SU-DHL-6 (cell line): ENCODE measurements at regions not wholly inside any gene's neighbourhood (a gene's known extent, or its start where the extent isn't known, plus 50 kb on each side); places are given as distances from the start of the nearest gene placed in this dataset.

Source experiments
- H2AFZ ChIP-seq: fragments of 200-600 bp; sonication (generic); 2 replicates; pipeline ENCODE4 v1.6.1; 2014; ENCODE audit warnings: low read depth, mild to moderate bottlenecking, moderate library complexity, mixed read lengths, antibody characterized with exemption, low read length; ENCODE audit not compliant: severe bottlenecking
- H3F3A ChIP-seq: fragments of 200-600 bp; shearing (Covaris generic); 2 replicates; pipeline ENCODE4 v1.6.0; 2016; ENCODE audit warnings: antibody characterized with exemption, mild to moderate bottlenecking; ENCODE audit not compliant: insufficient read depth
- H3K27ac ChIP-seq: fragments of 200-600 bp; sonication (generic); 2 replicates; pipeline ENCODE4 v1.5.1; 2016; ENCODE audit warnings: low read depth, mild to moderate bottlenecking, low read length, moderate library complexity, mixed read lengths
- H3K27me3 ChIP-seq: fragments of 200-600 bp; sonication (generic), shearing (Covaris generic); 2 replicates; pipeline ENCODE4 v1.6.0; 2014; ENCODE audit warnings: mild to moderate bottlenecking, low read length
- H3K36me3 ChIP-seq: fragments of 200-600 bp; sonication (generic); 2 replicates; pipeline ENCODE4 v1.6.1; 2014; ENCODE audit warnings: mild to moderate bottlenecking, low read length, mixed read lengths
- H3K4me2 ChIP-seq: fragments of 300-600, 200-600 bp; shearing (Covaris generic), sonication (generic); 2 replicates; pipeline ENCODE4 v1.6.0; 2014; ENCODE audit warnings: low read length, low read depth, mild to moderate bottlenecking; ENCODE audit not compliant: poor library complexity, severe bottlenecking
- H3K4me3 ChIP-seq: fragments of 200-600 bp; sonication (generic); 2 replicates; pipeline ENCODE4 v1.5.1; 2014; ENCODE audit warnings: antibody characterized with exemption, low read length, mild to moderate bottlenecking, mixed read lengths; ENCODE audit not compliant: insufficient read depth, poor library complexity, severe bottlenecking
- H3K79me2 ChIP-seq: fragments of 200-600 bp; sonication (generic); 2 replicates; pipeline ENCODE4 v1.6.1; 2014; ENCODE audit warnings: mild to moderate bottlenecking, low read length, moderate library complexity; ENCODE audit not compliant: insufficient read depth
- H3K9ac ChIP-seq: fragments of 200-600 bp; sonication (generic); 2 replicates; pipeline ENCODE4 v1.7.0; 2014; ENCODE audit warnings: mild to moderate bottlenecking, low read length
- H3K9me2 ChIP-seq: fragments of 200-600 bp; sonication (generic); replicated peaks from 2 replicates; pipeline ENCODE4 v1.6.1; 2014; ENCODE audit warnings: low read length; ENCODE audit not compliant: insufficient read depth
- H3K9me3 ChIP-seq: fragments of 200-600 bp; sonication (generic); 2 replicates; pipeline ENCODE4 v1.6.1; 2014; ENCODE audit warnings: low read length, mixed read lengths; ENCODE audit not compliant: insufficient read depth
- H4K20me1 ChIP-seq: fragments of 200-600 bp; sonication (generic); 2 replicates; pipeline ENCODE4 v1.6.1; 2014; ENCODE audit warnings: low read depth, mild to moderate bottlenecking, antibody characterized with exemption, low read length, moderate library complexity, mixed read lengths
- EZH2phosphoT487 ChIP-seq: fragments of 200-600 bp; sonication (generic), shearing (Covaris generic); conservative IDR thresholded peaks from 2 replicates; pipeline ENCODE4 v1.6.1; 2018; ENCODE audit warnings: mild to moderate bottlenecking, antibody characterized with exemption, low read length, moderate library complexity, mixed read lengths
- TF ChIP-seq, protein P1 (sequence below): fragments of 200-600 bp; sonication (generic); IDR thresholded peaks from one replicate; pipeline ENCODE4 v1.5.1; 2017; ENCODE audit warnings: antibody characterized with exemption, mild to moderate bottlenecking, low read length, moderate library complexity; ENCODE audit not compliant: insufficient read depth, poor library complexity, severe bottlenecking

DNA sequence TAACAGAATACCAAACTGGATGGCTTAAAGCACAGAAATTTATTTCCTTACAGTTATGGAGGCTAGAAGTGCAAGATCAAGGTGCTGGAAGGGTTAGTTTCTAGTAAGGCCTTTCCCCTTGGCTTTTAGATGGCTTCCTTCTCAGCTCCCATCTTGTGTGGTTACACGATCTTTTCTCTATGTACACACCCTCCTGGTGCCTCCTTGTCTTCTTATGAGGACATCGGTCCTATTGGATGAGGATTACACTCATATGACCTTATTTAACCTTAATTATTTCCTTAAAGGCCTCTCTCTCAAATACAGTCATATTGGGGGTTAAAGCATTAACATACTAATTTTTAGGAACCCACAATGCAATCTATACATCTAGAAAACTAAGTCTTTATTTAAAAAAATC is 787.9 kb upstream of the GALNTL6 start:
- TF ChIP-seq, protein P1, sequence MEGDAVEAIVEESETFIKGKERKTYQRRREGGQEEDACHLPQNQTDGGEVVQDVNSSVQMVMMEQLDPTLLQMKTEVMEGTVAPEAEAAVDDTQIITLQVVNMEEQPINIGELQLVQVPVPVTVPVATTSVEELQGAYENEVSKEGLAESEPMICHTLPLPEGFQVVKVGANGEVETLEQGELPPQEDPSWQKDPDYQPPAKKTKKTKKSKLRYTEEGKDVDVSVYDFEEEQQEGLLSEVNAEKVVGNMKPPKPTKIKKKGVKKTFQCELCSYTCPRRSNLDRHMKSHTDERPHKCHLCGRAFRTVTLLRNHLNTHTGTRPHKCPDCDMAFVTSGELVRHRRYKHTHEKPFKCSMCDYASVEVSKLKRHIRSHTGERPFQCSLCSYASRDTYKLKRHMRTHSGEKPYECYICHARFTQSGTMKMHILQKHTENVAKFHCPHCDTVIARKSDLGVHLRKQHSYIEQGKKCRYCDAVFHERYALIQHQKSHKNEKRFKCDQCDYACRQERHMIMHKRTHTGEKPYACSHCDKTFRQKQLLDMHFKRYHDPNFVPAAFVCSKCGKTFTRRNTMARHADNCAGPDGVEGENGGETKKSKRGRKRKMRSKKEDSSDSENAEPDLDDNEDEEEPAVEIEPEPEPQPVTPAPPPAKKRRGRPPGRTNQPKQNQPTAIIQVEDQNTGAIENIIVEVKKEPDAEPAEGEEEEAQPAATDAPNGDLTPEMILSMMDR: no peak
- no peak for TF ChIP-seq EZH2phosphoT487
- H3K27me3 ChIP-seq: no peaks in the 10 kb centered on the region
- no peaks in the 10 kb centered on the region for H3F3A ChIP-seq
- no peaks in the 10 kb centered on the region for H4K20me1 ChIP-seq
- no peaks in the 10 kb centered on the region for H3K9me3 ChIP-seq
- H3K4me2 ChIP-seq: peak overlapping the region; percentile 33
- H3K9ac ChIP-seq: no peak overlapping the region
- no peaks in the 10 kb centered on the region for H3K36me3 ChIP-seq
- peak overlapping the region; percentile 17 for H3K4me3 ChIP-seq
- peak overlapping the region; percentile 9; the same call in 1 of the 2 replicates for H3K27ac ChIP-seq
- no peaks in the 10 kb centered on the region for H3K9me2 ChIP-seq
- H3K79me2 ChIP-seq: no peaks in the 10 kb centered on the region
- H2AFZ ChIP-seq: peak overlapping the region; percentile 68

DNA sequence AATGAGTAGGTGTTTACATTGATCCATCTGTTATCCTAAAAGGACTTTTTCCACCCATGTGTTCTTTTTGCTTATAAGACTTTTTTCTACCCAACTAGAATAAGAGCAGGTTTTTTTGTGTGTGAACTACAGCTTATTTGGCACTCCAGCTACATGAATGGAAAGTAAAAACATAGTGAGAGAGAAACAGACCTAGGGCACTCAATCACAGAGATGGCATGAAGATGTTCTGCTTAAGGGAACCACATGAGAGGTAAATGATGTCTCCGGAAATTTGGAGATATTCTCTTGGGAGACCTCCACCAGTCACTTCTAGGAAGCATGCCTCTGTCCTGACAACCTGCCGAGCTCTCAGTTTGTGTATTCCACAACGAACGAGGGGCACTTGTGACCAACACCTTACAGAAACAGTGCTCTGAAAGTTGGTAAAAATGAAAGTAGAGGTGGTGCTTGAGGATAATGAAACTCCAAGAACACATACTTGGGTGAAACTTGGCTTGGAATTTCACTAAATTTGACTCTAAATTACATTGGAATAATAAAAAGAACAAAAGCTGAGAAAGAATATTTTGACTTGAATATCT is 788.4 kb upstream of the GALNTL6 start:
- H4K20me1 ChIP-seq: no peaks in the 10 kb centered on the region
- H3F3A ChIP-seq: no peaks in the 10 kb centered on the region
- no peaks in the 10 kb centered on the region for H3K79me2 ChIP-seq
- H3K4me2 ChIP-seq: peak overlapping the region; percentile 33
- no peaks in the 10 kb centered on the region for H3K27me3 ChIP-seq
- no peak overlapping the region for H3K9ac ChIP-seq
- peak overlapping the region; percentile 17 for H3K4me3 ChIP-seq
- H3K36me3 ChIP-seq: no peaks in the 10 kb centered on the region
- no peak overlapping the region for H3K27ac ChIP-seq
- TF ChIP-seq, protein P1: no peak
- no peak for TF ChIP-seq EZH2phosphoT487
- H3K9me3 ChIP-seq: no peaks in the 10 kb centered on the region
- no peaks in the 10 kb centered on the region for H3K9me2 ChIP-seq
- peak overlapping the region; percentile 68 for H2AFZ ChIP-seq

DNA sequence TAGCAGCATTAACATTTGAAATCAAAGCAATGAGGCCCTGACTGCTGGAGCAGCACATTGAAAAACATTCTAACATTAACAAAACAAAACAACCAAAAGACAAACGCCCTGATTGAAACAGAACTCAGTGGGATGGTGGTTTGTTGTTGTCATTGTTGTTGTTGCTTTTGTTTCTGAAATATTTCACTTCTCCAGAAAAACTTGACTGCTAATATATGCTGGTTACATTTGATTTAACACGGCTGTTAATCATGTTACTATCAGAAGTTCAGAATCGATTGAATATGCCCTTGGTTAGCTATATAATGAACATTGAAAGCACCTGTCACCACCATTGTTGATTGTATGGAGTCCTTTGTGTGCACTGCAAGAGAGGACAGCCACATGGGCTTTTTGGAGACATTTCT is 790.4 kb upstream of the GALNTL6 start:
- Histone ChIP-seq H3K9ac (no peak overlapping the region), H2AFZ (no peak overlapping the region), H3K9me3 (no peaks in the 10 kb centered on the region), H3K27me3 (no peaks in the 10 kb centered on the region), H3K36me3 (no peaks in the 10 kb centered on the region), H3K4me3 (no peak overlapping the region), H3K79me2 (no peaks in the 10 kb centered on the region), H3K4me2 (no peak overlapping the region), H4K20me1 (no peaks in the 10 kb centered on the region), H3K27ac (no peak overlapping the region), H3F3A (no peaks in the 10 kb centered on the region), H3K9me2 (no peaks in the 10 kb centered on the region)
- no peak for TF ChIP-seq EZH2phosphoT487
- TF ChIP-seq, protein P1: no peak
